GM12872 (cell line): ENCODE measurements at regions not wholly inside any gene's neighbourhood (a gene's known extent, or its start where the extent isn't known, plus 50 kb on each side); places are given as distances from the start of the nearest gene placed in this dataset.

ENCODE experiments used
- CTCF ChIP-seq: IDR thresholded peaks from 3 replicates; pipeline ENCODE4 v1.5.1; 2011; ENCODE audit warnings: low read depth, mild to moderate bottlenecking, low read length, moderate library complexity; ENCODE audit not compliant: insufficient read depth

GRCh38 chr4:128524311-128524710, 236.7 kb upstream of the PGRMC2 start:
- TF ChIP-seq CTCF, result no peak

- TF ChIP-seq CTCF, result no peak
These were observed 234.1 kb upstream of the PGRMC2 start for GRCh38 chr4:128521648-128522111.

GRCh38 chr4:128521156-128521555, 233.5 kb upstream of the PGRMC2 start:
- TF ChIP-seq CTCF, result no peak

- no peak for TF ChIP-seq CTCF
These were observed 231.7 kb upstream of the PGRMC2 start for GRCh38 chr4:128519163-128519830.

- TF ChIP-seq CTCF, result no peak
These were observed 230.3 kb upstream of the PGRMC2 start for GRCh38 chr4:128517739-128518510.

GRCh38 chr4:128517096-128517738, 229.6 kb upstream of the PGRMC2 start:
- TF ChIP-seq CTCF, result no peak

- TF ChIP-seq CTCF, result no peak
These were observed 228.8 kb upstream of the PGRMC2 start for GRCh38 chr4:128516301-128516969.
